Activated gamma-delta T cell treated with anti-CD3 and anti-CD28 coated beads, Interleukin-2, amount 50 U/mL, for 16 hours (primary cell): ENCODE measurements at regions not wholly inside any gene's neighbourhood (a gene's known extent, or its start where the extent isn't known, plus 50 kb on each side); places are given as distances from the start of the nearest gene placed in this dataset.

Experiments
- DNase-seq: peaks from one replicate; pipeline ENCODE4 v3.0.0-alpha.2; 2020; ENCODE audit warnings: low read depth

DNA sequence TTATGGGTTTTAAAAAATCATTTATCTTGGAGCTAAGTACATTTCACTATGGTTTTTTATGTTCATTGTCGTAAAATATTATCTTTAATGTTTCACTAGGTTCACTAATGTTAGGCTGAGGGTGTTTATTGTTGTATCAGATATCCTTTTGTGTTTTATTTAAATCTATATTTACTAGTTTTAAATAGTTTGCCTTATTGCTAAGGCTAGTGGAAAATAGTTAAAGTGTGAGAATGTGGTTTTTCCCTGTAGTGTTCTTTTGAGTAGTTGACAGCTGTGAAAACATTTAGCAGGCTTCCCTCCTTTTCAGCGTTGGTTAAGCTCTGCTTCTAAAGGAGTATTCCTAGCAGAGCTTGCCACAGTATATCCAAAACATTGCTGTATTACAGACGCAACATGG, 139.0 kb downstream of the TM9SF2 start:
- no peak for DNase-seq

DNA sequence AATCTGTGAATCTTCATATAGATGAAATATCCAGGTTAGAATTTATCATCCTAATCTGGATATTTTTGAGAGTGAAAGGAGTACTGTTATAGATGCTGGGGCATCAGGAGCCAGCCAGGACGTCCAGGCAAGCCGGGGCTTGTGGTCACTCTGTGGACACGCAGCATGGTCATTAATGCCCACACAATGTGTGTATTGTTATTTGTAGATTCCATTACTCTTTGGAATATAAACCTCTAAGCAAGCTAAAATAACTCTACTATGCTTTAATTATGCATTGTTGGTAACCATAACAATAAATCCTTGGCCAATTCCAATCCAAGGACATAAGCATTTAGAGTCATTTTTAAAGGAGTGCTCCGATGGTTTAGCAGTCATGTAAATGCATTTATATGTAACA, 137.9 kb downstream of the TM9SF2 start:
- no peak for DNase-seq

DNA sequence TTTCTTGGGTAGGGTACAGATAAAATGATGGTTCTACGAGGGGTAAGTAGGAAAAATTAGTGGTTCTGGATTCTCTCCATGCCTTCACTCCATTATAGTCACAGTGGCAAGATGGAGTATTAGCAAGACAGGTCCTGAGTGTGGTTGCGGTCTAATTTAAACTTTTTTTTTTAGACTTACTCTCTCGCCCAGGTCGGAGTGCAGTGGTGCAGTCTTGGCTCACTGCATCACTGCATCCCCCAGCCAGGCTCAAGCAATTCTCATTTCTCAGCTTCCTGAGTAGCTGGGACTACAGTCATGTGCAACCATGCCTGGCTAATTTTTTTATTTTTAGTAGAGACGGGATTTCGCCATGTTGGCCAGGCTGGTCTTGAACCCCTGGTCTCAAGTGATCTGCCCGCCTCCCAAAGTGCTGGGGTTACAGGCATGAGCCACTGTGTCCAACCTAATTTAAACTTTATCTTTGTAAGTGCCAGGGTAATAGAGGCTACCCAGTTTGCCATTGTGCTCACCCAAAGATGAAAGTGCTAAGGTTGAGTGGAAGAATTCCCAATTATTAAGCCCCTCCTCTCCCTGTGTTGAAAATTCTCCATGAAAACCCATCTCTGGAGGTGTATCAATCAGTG, 135.6 kb downstream of the TM9SF2 start:
- DNase-seq, result no peak

DNA sequence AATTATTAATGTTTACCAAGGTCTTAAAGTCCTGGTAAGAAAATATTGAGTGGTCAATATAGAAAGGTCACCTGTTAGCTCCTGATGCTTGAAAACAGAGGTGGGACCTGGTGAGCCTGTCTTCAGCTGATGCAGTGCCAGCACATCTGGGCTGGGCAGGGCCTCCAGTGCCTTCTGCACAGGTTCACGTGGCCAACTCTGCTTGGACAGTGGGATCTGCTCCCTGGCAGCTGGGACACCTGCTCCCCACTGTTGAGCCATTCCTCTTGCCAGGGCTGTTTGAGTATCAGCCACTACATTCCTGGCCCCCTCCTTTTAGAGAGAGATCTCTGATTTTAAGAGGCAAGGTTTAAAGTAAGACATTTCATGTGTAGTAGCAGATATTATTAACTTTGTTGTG, 135.0 kb downstream of the TM9SF2 start:
- DNase-seq, result no peak

DNA sequence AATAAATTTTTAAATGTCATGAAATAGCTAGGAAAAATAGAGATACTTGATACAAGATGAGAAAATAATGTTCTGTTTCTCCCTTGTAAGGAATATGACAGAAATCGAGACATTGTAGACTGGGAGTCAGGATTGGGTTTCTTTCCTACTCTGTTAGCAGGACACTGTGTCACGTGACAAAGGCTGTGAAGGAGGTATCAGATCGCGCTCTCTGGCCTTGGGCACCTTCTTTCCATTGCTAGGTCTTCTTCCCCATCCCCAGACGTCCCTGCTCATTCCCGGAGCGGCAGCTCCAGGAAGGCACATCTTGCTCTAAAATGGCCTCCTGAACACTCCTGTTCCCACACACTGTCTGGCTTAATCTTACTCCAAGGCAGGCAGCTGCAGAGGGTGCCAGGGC, 133.4 kb downstream of the TM9SF2 start:
- DNase-seq, result no peak

DNA sequence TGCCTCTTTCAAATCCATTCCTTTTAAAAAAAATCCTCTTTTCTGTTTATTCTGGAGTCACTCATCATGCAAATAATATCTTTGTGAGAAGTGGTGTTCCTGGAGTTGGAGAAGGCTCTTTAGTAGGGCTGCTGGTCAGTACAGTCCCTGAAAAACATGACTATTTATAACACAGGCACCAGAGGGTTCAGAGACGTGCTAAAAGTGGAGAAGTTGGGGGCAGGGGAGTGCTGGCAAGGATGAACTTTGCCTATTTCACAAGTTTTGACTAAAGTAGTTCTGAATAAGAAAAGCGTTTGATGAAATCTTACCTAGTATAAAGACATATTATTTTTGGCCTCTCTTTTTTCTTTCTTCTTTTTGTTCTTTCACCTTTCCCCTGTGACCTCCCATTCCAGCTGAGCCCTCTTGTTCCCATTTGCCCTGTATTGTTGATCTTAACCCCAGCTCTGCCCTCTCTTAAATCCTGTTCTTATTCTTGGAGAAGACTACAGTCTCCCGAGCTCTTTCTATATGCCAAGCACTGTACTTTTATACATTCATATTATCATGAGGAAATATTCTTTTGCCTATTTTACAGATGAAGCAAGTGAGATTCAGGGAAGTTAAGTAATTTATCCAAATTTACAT, 129.1 kb downstream of the TM9SF2 start:
- DNase-seq, result no peak

DNA sequence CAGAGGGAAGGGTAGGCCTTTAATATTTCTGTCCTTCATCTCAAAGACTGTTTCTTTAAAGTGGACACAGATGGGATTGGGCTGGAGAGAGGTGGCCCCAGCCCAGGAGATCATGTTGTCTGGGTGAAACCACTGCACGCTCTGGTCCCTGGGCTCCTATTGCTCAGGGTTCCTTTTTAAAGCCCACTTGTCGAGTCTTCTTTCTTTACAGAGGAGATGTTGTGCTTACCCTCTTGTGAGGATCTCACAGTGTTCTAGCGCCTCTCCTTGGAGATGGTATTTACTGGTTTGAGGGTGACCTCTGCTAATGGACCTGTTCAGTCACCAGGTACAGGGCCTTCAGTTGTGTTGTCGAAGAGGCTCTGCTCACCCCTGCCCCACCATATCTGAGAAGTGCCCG, 128.4 kb downstream of the TM9SF2 start:
- no peak for DNase-seq

DNA sequence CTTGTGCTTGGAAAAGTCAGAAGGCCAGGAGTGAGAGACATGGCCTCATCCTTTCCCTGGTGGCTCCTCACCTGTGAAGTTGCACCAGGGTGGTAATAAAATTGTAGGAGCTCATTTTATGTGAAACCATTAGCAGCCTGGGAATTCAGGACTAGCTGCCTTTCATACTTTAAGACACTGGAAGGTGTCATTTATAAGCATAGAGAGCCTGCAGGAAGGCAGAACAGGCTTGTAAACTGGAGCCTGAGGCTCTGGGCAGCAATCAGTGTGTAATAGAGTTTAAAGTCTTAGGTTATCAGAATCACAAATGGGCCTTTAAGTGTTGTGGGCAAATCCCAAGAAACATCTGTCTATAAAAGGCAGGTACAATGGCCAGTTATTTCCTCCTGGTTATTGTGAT, 127.2 kb downstream of the TM9SF2 start:
- no peak for DNase-seq

DNA sequence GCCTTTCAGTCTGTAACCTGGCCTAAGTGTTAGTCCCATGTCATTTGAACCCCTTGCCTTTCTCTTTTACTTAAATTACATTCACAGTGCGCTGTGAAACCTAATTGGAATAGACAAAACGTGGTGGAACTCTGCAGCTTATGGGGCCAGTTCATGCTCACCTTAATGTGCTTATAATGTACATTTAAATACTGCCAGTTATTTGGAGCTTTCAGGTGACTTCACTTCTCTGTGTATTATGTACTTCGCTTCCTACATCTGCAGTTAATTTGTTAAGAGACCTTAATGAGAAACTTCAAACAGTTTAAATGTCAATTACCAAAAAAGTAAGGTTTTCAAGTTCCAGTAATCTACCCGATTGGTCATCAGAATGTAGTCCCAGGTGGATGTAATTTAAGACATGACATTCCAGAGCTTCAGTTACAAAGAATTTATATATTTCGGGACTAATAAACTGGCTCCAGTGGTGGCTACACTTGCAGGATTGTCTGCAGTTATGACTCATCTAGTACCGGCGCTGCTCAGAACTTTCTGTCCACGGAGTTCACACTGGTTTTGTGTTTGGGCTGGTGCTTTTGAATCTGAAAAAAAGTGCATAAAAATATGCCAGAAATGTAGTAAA, 125.3 kb downstream of the TM9SF2 start:
- no peak for DNase-seq

DNA sequence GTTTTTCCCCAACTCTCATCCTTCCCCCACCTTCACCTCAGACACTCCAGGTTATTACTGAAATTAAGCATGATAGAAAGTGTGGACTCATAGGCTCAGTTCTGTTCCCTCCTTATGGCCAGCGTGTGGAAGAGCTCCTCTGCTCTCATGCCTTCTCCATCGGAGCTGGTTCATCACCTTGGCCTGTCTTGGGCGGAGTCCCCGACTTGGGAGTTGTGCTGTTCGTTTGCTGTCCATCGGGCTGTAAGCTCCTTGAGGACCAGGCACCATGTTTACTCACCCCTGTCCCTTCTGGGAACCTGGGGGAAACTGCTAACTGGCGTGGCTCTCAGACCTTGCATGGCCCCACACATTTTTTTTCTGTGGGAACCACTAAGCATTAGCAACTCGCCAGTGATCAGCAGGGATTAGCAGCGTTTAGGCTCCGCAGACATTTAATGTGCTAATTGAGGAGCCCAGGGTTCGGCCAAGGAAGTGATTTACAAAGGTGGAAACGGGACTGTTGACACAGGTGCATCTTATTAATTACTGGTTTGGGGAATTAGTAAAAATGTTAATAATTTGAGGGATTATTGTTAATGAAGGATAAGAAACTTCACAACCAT, 123.8 kb downstream of the TM9SF2 start:
- no peak for DNase-seq

DNA sequence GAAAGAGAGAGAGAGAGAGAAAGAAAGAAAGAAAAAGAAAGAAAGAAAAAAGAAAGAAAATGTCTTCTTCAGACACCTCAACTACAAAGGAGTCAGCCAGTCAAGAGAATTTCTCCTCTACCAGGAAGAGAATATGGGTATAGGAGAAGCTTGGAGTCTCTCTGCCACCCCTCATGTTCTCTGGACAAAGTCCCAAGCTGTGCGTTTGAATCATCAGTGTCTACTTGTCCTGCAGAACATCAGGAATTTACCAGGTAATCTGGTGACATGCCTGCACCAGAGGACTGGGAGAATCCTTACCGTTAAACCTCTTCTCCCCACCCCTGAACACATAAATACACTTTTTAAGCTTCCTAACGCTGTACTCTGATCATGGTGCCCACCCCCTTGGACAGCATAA, 119.5 kb downstream of the TM9SF2 start:
- no peak for DNase-seq

DNA sequence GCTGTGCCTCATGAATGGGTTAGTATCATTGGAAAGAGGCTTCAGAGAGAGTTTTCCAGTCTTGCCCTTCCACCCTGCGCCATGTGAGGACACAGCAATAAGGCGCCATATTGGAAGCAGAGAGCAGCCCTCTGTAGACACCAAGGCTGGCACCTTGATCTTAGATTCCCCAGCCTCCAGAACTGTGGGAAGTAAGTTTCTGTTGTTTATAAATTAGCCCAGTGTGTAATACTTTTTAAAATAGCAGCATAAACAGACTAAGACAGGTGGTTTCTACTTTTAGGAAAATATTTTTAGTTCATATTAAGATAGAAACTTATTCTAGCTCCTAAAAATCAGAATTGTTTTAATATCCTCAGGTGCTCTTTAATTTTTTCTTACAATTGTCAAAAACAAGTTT, 117.9 kb downstream of the TM9SF2 start:
- no peak for DNase-seq

DNA sequence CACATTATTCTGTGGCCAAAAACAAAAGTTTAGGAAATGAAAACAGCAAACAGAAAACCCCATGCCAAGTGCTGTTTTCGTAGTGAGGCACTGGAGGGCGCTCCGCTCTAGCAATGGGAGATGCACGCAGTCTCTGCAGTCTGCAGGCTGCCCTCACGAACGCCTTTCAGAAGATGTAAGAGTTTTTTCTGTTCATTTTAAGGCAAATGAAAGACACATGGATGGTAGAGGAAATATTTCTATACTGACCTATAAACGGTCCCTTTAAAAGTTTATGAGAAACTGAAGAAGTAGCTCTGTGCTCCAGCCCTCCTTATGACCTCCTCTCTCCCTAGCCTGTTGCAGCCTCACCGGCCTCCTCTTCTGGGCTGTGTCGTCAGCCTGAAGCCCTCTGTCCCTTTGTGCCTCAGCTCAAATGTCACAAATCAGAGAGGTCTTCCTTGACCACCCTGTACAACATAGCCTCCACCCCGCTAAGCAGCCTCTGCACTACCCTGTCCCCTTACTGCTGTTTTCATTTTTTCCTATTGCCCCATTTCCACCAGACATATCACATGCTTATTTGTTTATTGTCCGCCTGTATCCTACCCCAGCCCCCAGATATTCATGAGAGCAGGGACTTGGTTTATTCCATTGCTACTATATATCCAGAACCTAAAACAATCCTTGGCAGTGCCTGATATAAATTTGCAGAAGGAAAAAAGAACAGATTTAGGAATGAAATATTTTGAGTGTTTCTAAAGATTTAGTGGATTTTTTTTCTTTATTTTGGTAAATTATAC, 116.4 kb downstream of the TM9SF2 start:
- DNase-seq, result no peak

DNA sequence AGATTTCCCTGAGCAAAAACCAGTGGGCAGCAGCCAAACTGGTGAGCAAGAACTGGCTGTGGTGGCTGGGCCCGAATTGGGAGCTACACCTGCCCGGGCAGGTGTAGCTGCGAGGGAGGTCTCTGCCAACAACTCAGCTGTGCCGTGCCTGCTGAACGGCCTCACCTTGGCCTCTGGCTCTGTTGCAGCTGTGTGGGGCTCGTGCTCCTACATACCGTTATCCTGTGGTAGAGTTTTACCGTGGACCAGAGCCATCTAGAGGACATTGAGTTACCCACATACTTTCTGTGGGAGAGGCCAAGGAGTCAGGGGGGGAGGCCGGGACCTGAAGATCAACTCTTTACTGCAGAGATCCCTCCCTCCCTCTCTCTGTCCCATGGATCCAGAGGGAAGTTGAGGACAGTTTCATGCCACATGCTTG, 113.2 kb downstream of the TM9SF2 start:
- DNase-seq, result no peak
